ENCODE measurements at regions not wholly inside any gene's neighbourhood (a gene's known extent, or its start where the extent isn't known, plus 50 kb on each side); places are given as distances from the start of the nearest gene placed in this dataset.
A peak's percentile ranks its signal among the peaks of the same experiment; 100 is the strongest.

- Histone ChIP-seq H3K27ac (peak overlapping the region in 3 of 4 donors; percentile 0 to 55 (median 25)), H3K27me3 (no peaks in the 10 kb centered on the region), H3K4me1 (no peaks in the 10 kb centered on the region), H3K9me3 (no peaks in the 10 kb centered on the region), H3K36me3 (replicated peaks in 1 of 2; ENCODE audit: insufficient read depth in 1 of 2, low read depth in 2 of 2) (no peaks in the 10 kb centered on the region), H3K4me3 (no peak overlapping the region)
- TF ChIP-seq POLR2A (IDR thresholded peaks at IDR 0.05), result no peak
- peak in 6 of 7 experiments; percentile 45 to 78 (median 74) for TF ChIP-seq CTCF (IDR thresholded peaks at IDR 0.05)
- WGBS, 2 donors, result 33% methylated on average over 10 of the region's 10 CpGs
- intact Hi-C loops (cut with DNase I), result no loop called here
- peak; percentile 79 for ATAC-seq
- DNase-seq, result peak in 2 of 4 donors; percentile 16 to 42
These were observed 167.3 kb downstream of the FASLG start for GRCh38 chr1:172826096-172826741.

- WGBS, 2 donors, result 73 to 89% methylated on average over 1 of the region's 1 CpG
- H3K27me3 ChIP-seq, result no peaks in the 10 kb centered on the region
- no peaks in the 10 kb centered on the region for H3K9me3 ChIP-seq
- no peak overlapping the region for H3K4me3 ChIP-seq
- intact Hi-C loops (cut with DNase I), result no loop called here
- no peak for TF ChIP-seq POLR2A (IDR thresholded peaks at IDR 0.05)
- TF ChIP-seq CTCF (IDR thresholded peaks at IDR 0.05), result no peak
- no peaks in the 10 kb centered on the region for H3K4me1 ChIP-seq
- no peak for ATAC-seq
- DNase-seq, result no peak
- H3K27ac ChIP-seq, result no peak overlapping the region
- no peaks in the 10 kb centered on the region for H3K36me3 ChIP-seq (replicated peaks in 1 of 2; ENCODE audit: insufficient read depth in 1 of 2, low read depth in 2 of 2)
These were observed 168.4 kb downstream of the FASLG start for GRCh38 chr1:172827301-172827700.

- no peaks in the 10 kb centered on the region for H3K9me3 ChIP-seq
- intact Hi-C loops (cut with DNase I), result no loop called here
- no peak for DNase-seq
- H3K4me1 ChIP-seq, result no peaks in the 10 kb centered on the region
- WGBS, 2 donors, result 89 to 94% methylated on average over 2 of the region's 2 CpGs
- no peak for TF ChIP-seq CTCF (IDR thresholded peaks at IDR 0.05)
- H3K27me3 ChIP-seq, result no peaks in the 10 kb centered on the region
- H3K27ac ChIP-seq, result no peak overlapping the region
- no peak overlapping the region for H3K4me3 ChIP-seq
- ATAC-seq, result no peak
- no peaks in the 10 kb centered on the region for H3K36me3 ChIP-seq (replicated peaks in 1 of 2; ENCODE audit: insufficient read depth in 1 of 2, low read depth in 2 of 2)
These were observed 168.9 kb downstream of the FASLG start for GRCh38 chr1:172827841-172828240.

- H3K4me3 ChIP-seq, result no peak overlapping the region
- no peaks in the 10 kb centered on the region for H3K9me3 ChIP-seq
- no peaks in the 10 kb centered on the region for H3K4me1 ChIP-seq
- no peak for TF ChIP-seq POLR2A (IDR thresholded peaks at IDR 0.05)
- no peak for TF ChIP-seq CTCF (IDR thresholded peaks at IDR 0.05)
- no peak overlapping the region for H3K27ac ChIP-seq
- DNase-seq, result no peak
- H3K36me3 ChIP-seq (replicated peaks in 1 of 2; ENCODE audit: insufficient read depth in 1 of 2, low read depth in 2 of 2), result no peaks in the 10 kb centered on the region
- intact Hi-C loops (cut with DNase I), result no loop called here
- 87 to 89% methylated on average over 1 of the region's 1 CpG for WGBS, 2 donors
- ATAC-seq, result no peak
- H3K27me3 ChIP-seq, result no peaks in the 10 kb centered on the region
These were observed 173.3 kb downstream of the FASLG start for GRCh38 chr1:172832006-172832725.

GRCh38 chr1:172833954-172834353 is 175.1 kb downstream of the FASLG start:
- no peaks in the 10 kb centered on the region for H3K9me3 ChIP-seq
- TF ChIP-seq POLR2A (IDR thresholded peaks at IDR 0.05) (no peak), CTCF (IDR thresholded peaks at IDR 0.05) (no peak)
- no peak overlapping the region for H3K4me3 ChIP-seq
- intact Hi-C loops (cut with DNase I), result no loop called here
- no peak overlapping the region for H3K27ac ChIP-seq
- H3K36me3 ChIP-seq (replicated peaks in 1 of 2; ENCODE audit: insufficient read depth in 1 of 2, low read depth in 2 of 2), result no peaks in the 10 kb centered on the region
- 82 to 86% methylated on average over 2 of the region's 2 CpGs for WGBS, 2 donors
- no peaks in the 10 kb centered on the region for H3K27me3 ChIP-seq
- no peak for DNase-seq
- H3K4me1 ChIP-seq, result no peaks in the 10 kb centered on the region
- no peak for ATAC-seq
